ENCODE measurements at regions not wholly inside any gene's neighbourhood (a gene's known extent, or its start where the extent isn't known, plus 50 kb on each side); places are given as distances from the start of the nearest gene placed in this dataset.

GRCh38 chr10:127614484-127615017 lies 65.4 kb downstream of the NPS start:
- DNase-seq (ENCODE audit: low read depth, low spot score) (no peak), FAIRE-seq (no peak)
- intact Hi-C loops (cut with micrococcal nuclease) (no loop called here), dilution Hi-C loops (cut with MboI; ENCODE audit: extremely low pct_ligation_motif_present, low sequenced_read_pairs) (no loop called here)
- no peaks in the 10 kb centered on the region for H3K79me2 ChIP-seq (ENCODE audit: control insufficient read depth, insufficient read depth, low read length)
- H3K27me3 ChIP-seq (ENCODE audit: control insufficient read depth in 2 of 2, insufficient read depth in 2 of 2, low read length in 2 of 2), result no peaks in the 10 kb centered on the region
- H3K4me3 ChIP-seq (replicated peaks in 1 of 3; ENCODE audit: insufficient read depth in 1 of 3, low read depth in 1 of 3, low read length in 3 of 3), result no peak overlapping the region
- no peak overlapping the region for H2AFZ ChIP-seq (ENCODE audit: low read depth, low read length)
- CTCF ChIA-PET, result no interaction called here
- H3K27ac ChIP-seq (ENCODE audit: insufficient read depth, low read depth, low read length), result no peak overlapping the region
- no peak for TF ChIP-seq FOS (IDR thresholded peaks at IDR 0.05; ENCODE audit: borderline replicate concordance, insufficient read depth, low read length)
- no peak for TF ChIP-seq MYC (IDR thresholded peaks at IDR 0.05; ENCODE audit: low read depth, low read length)
- no peak for TF ChIP-seq POLR2AphosphoS5 (IDR thresholded peaks at IDR 0.05; ENCODE audit: insufficient read depth, low read depth, low read length)
- no peak for TF ChIP-seq GATA2 (IDR thresholded peaks at IDR 0.05; ENCODE audit: insufficient read depth, insufficient read length, low read depth, low read length)
- TF ChIP-seq POLR2A (IDR thresholded peaks at IDR 0.05; ENCODE audit: low read depth, low read length), result no peak
- no peaks in the 10 kb centered on the region for H3K9me3 ChIP-seq (replicated peaks; ENCODE audit: control insufficient read depth, insufficient read depth, low read length)
- no peaks in the 10 kb centered on the region for H3K36me3 ChIP-seq (ENCODE audit: control insufficient read depth in 2 of 2, extremely low read depth in 1 of 2, insufficient read depth in 2 of 2, low read length in 2 of 2)
- no peak overlapping the region for H3K4me2 ChIP-seq (ENCODE audit: insufficient read depth, low read length)
- no peak overlapping the region for H3K9ac ChIP-seq (replicated peaks; ENCODE audit: extremely low read depth, insufficient read depth, low read length)
- POLR2A ChIA-PET, result no interaction called here
- H4K20me1 ChIP-seq (replicated peaks; ENCODE audit: control insufficient read depth, extremely low read depth, insufficient read depth, low read length), result no peaks in the 10 kb centered on the region
- H3K4me1 ChIP-seq (ENCODE audit: control insufficient read depth, extremely low read depth, insufficient read depth, low read length), result no peaks in the 10 kb centered on the region
- H3K9me1 ChIP-seq (replicated peaks; ENCODE audit: control insufficient read depth, extremely low read depth, insufficient read depth, low read length), result no peaks in the 10 kb centered on the region
- no TSS peak for BruUV-seq (replicated peaks)

GRCh38 chr10:127618797-127619196 lies 69.7 kb downstream of the NPS start:
- Histone ChIP-seq H3K9me3 (replicated peaks; ENCODE audit: control insufficient read depth, insufficient read depth, low read length) (no peaks in the 10 kb centered on the region), H3K79me2 (ENCODE audit: control insufficient read depth, insufficient read depth, low read length) (no peaks in the 10 kb centered on the region), H3K27me3 (ENCODE audit: control insufficient read depth in 2 of 2, insufficient read depth in 2 of 2, low read length in 2 of 2) (no peaks in the 10 kb centered on the region), H4K20me1 (replicated peaks; ENCODE audit: control insufficient read depth, extremely low read depth, insufficient read depth, low read length) (no peaks in the 10 kb centered on the region), H3K4me3 (replicated peaks in 1 of 3; ENCODE audit: insufficient read depth in 1 of 3, low read depth in 1 of 3, low read length in 3 of 3) (no peak overlapping the region), H3K36me3 (ENCODE audit: control insufficient read depth in 2 of 2, extremely low read depth in 1 of 2, insufficient read depth in 2 of 2, low read length in 2 of 2) (no peaks in the 10 kb centered on the region), H3K27ac (ENCODE audit: insufficient read depth, low read depth, low read length) (no peak overlapping the region), H2AFZ (ENCODE audit: low read depth, low read length) (no peak overlapping the region), H3K9me1 (replicated peaks; ENCODE audit: control insufficient read depth, extremely low read depth, insufficient read depth, low read length) (no peaks in the 10 kb centered on the region), H3K4me1 (ENCODE audit: control insufficient read depth, extremely low read depth, insufficient read depth, low read length) (no peaks in the 10 kb centered on the region), H3K9ac (replicated peaks; ENCODE audit: extremely low read depth, insufficient read depth, low read length) (no peak overlapping the region), H3K4me2 (ENCODE audit: insufficient read depth, low read length) (no peak overlapping the region)
- ChIA-PET CTCF (no interaction called here), POLR2A (no interaction called here)
- DNase-seq (ENCODE audit: low read depth, low spot score) (no peak), FAIRE-seq (no peak)
- no peak for TF ChIP-seq CTCF (IDR thresholded peaks at IDR 0.05; ENCODE audit: extremely low read depth in 1 of 2, insufficient read depth in 1 of 2, low read depth in 1 of 2, low read length in 2 of 2)
- no peak for TF ChIP-seq MYC (IDR thresholded peaks at IDR 0.05; ENCODE audit: low read depth, low read length)
- TF ChIP-seq GATA2 (IDR thresholded peaks at IDR 0.05; ENCODE audit: insufficient read depth, insufficient read length, low read depth, low read length), result no peak
- TF ChIP-seq POLR2A (IDR thresholded peaks at IDR 0.05; ENCODE audit: low read depth, low read length), result no peak
- no peak for TF ChIP-seq FOS (IDR thresholded peaks at IDR 0.05; ENCODE audit: borderline replicate concordance, insufficient read depth, low read length)
- TF ChIP-seq MAX (IDR thresholded peaks at IDR 0.05; ENCODE audit: insufficient read depth, insufficient read length), result no peak
- no peak for TF ChIP-seq POLR2AphosphoS5 (IDR thresholded peaks at IDR 0.05; ENCODE audit: insufficient read depth, low read depth, low read length)
- no peak for TF ChIP-seq EZH2 (IDR thresholded peaks at IDR 0.05; ENCODE audit: borderline replicate concordance, low read depth, low read length, severe bottlenecking)
- TF ChIP-seq JUN (IDR thresholded peaks at IDR 0.05; ENCODE audit: borderline replicate concordance, insufficient read depth, insufficient read length, low read depth), result no peak
- dilution Hi-C loops (cut with MboI; ENCODE audit: extremely low pct_ligation_motif_present, low sequenced_read_pairs), result no loop called here
- intact Hi-C loops (cut with micrococcal nuclease), result no loop called here
- BruUV-seq (replicated peaks), result no TSS peak

Measured in endothelial cell of umbilical vein (primary cell).